AG04450 (cell line): ENCODE measurements at regions not wholly inside any gene's neighbourhood (a gene's known extent, or its start where the extent isn't known, plus 50 kb on each side); places are given as distances from the start of the nearest gene placed in this dataset.

Experiments used
- CTCF ChIA-PET: fragments of 300-600, 350-600 bp; formaldehyde crosslinking; extraction: SDS; loops from one replicate; lab custom pipeline; 2022; ENCODE audit warnings: antibody characterized with exemption, inconsistent platforms; lab: Charles Lee
- POLR2A ChIA-PET: fragments of 350-600 bp; formaldehyde crosslinking; extraction: SDS; loops from one replicate; lab custom pipeline; 2021; ENCODE audit warnings: antibody characterized with exemption, inconsistent platforms; lab: Yijun Ruan, JAX
- DNase-seq: peaks from one replicate; pipeline ENCODE4 v3.0.0-alpha.2; 2011; ENCODE audit warnings: low read depth, low spot score
- H3K27ac ChIP-seq: one replicate; pipeline ENCODE4 v1.5.1; 2012; ENCODE audit warnings: low read depth, low read length, control low read depth
- H3K27me3 ChIP-seq: one replicate; pipeline ENCODE4 v1.6.0; 2012; ENCODE audit warnings: low read length; ENCODE audit not compliant: control insufficient read depth, insufficient read depth
- H3K4me3 ChIP-seq: 2 replicates; pipeline ENCODE4 v1.5.1; 2011; ENCODE audit warnings: mild to moderate bottlenecking, low read depth, low read length, control low read depth
- H3K9me3 ChIP-seq: 2 replicates; pipeline ENCODE4 v1.5.1; 2012; ENCODE audit warnings: low read length; ENCODE audit not compliant: control insufficient read depth, insufficient read depth
- CTCF ChIP-seq: IDR thresholded peaks from 2 replicates; pipeline ENCODE4 v1.5.1; 2011; ENCODE audit warnings: low read depth, low read length, control low read depth, inconsistent platforms

DNA sequence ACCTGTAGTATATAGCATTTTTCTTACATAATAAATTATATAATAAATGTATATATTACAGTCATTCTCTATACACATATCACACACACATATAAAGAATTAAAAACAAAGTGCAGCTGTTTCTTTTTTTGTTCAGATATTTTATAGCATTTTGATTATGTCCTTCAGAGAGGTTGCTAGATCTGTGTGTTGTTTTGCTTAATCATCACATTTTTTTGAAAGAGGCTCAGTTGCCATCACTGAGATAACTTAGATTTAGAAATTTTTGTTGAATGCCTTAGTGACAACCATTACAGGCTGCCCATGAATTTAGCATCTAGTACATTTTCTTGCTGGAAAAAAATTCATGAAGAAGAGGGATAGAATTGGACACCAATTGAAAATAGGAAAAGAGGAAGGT lies 545.2 kb upstream of the PCDH9 start:
- Histone ChIP-seq H3K9me3 (peaks cover 7% of the 10 kb centered on the region; the same call in 1 of the 2 replicates), H3K4me3 (no peak overlapping the region), H3K27me3 (no peaks in the 10 kb centered on the region), H3K27ac (no peak overlapping the region)
- DNase-seq = no peak
- no peak for TF ChIP-seq CTCF
- CTCF ChIA-PET = no interaction called here
- POLR2A ChIA-PET = no interaction called here

GRCh38 chr13:67772807-67773453 lies 542.8 kb upstream of the PCDH9 start:
- no peak overlapping the region for H3K4me3 ChIP-seq
- ChIA-PET POLR2A (no interaction called here), CTCF (no interaction called here)
- peaks cover 14% of the 10 kb centered on the region for H3K9me3 ChIP-seq
- H3K27me3 ChIP-seq = no peaks in the 10 kb centered on the region
- H3K27ac ChIP-seq = no peak overlapping the region
- DNase-seq = no peak
- TF ChIP-seq CTCF = no peak

GRCh38 chr13:67771106-67771505 lies 541.0 kb upstream of the PCDH9 start:
- peaks cover 14% of the 10 kb centered on the region for H3K9me3 ChIP-seq
- CTCF ChIA-PET = no interaction called here
- H3K27me3 ChIP-seq = no peaks in the 10 kb centered on the region
- POLR2A ChIA-PET = no interaction called here
- TF ChIP-seq CTCF = no peak
- no peak for DNase-seq
- H3K27ac ChIP-seq = no peak overlapping the region
- no peak overlapping the region for H3K4me3 ChIP-seq

GRCh38 chr13:67769987-67770341 lies 539.8 kb upstream of the PCDH9 start:
- Histone ChIP-seq H3K27ac (no peak overlapping the region), H3K9me3 (peaks cover 14% of the 10 kb centered on the region), H3K27me3 (no peaks in the 10 kb centered on the region), H3K4me3 (no peak overlapping the region)
- TF ChIP-seq CTCF = no peak
- DNase-seq = no peak
- ChIA-PET POLR2A (no interaction called here), CTCF (no interaction called here)

- no peaks in the 10 kb centered on the region for H3K27me3 ChIP-seq
- TF ChIP-seq CTCF = no peak
- peaks cover 14% of the 10 kb centered on the region for H3K9me3 ChIP-seq
- DNase-seq = no peak
- CTCF ChIA-PET = no interaction called here
- POLR2A ChIA-PET = no interaction called here
- no peak overlapping the region for H3K27ac ChIP-seq
- no peak overlapping the region for H3K4me3 ChIP-seq
These were observed 539.2 kb upstream of the PCDH9 start for GRCh38 chr13:67769063-67769986.
